ENCODE measurements at regions not wholly inside any gene's neighbourhood (a gene's known extent, or its start where the extent isn't known, plus 50 kb on each side); places are given as distances from the start of the nearest gene placed in this dataset.

DNA sequence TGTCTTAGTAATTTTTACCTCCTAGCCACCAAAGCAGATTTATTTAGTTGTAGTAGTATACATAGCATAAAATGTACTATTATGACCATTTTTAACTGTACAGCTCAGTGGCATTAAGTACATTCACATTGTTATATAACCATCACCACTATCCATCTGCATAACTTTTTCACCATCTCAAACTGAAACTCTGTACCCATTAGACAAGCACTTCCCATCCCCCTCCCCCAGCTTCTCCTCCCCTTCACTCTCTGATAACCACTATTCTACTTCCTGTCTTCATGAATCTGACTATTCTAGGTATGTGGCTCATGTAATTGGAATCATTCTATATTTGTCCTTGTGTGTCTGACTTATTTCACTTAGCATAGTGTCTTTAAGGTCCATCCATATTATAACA, 71.9 kb downstream of the MRPL32 start:
- POLR2A ChIA-PET, result no interaction called here
- H3K4me2 ChIP-seq, result no peak overlapping the region
- no peak for TF ChIP-seq RFX5 (IDR thresholded peaks at IDR 0.05)
- TF ChIP-seq HEYL (CRISPR knock-in tag; IDR thresholded peaks at IDR 0.05), result no peak
- no peak for TF ChIP-seq BHLHE40 (IDR thresholded peaks at IDR 0.05; ENCODE audit: low read depth, low read length)
- TF ChIP-seq, protein P1, sequence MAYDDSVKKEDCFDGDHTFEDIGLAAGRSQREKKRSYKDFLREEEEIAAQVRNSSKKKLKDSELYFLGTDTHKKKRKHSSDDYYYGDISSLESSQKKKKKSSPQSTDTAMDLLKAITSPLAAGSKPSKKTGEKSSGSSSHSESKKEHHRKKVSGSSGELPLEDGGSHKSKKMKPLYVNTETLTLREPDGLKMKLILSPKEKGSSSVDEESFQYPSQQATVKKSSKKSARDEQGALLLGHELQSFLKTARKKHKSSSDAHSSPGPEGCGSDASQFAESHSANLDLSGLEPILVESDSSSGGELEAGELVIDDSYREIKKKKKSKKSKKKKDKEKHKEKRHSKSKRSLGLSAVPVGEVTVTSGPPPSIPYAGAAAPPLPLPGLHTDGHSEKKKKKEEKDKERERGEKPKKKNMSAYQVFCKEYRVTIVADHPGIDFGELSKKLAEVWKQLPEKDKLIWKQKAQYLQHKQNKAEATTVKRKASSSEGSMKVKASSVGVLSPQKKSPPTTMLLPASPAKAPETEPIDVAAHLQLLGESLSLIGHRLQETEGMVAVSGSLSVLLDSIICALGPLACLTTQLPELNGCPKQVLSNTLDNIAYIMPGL (CRISPR knock-in tag; IDR thresholded peaks at IDR 0.05; ENCODE audit: borderline replicate concordance), result no peak
- TF ChIP-seq, protein P2, sequence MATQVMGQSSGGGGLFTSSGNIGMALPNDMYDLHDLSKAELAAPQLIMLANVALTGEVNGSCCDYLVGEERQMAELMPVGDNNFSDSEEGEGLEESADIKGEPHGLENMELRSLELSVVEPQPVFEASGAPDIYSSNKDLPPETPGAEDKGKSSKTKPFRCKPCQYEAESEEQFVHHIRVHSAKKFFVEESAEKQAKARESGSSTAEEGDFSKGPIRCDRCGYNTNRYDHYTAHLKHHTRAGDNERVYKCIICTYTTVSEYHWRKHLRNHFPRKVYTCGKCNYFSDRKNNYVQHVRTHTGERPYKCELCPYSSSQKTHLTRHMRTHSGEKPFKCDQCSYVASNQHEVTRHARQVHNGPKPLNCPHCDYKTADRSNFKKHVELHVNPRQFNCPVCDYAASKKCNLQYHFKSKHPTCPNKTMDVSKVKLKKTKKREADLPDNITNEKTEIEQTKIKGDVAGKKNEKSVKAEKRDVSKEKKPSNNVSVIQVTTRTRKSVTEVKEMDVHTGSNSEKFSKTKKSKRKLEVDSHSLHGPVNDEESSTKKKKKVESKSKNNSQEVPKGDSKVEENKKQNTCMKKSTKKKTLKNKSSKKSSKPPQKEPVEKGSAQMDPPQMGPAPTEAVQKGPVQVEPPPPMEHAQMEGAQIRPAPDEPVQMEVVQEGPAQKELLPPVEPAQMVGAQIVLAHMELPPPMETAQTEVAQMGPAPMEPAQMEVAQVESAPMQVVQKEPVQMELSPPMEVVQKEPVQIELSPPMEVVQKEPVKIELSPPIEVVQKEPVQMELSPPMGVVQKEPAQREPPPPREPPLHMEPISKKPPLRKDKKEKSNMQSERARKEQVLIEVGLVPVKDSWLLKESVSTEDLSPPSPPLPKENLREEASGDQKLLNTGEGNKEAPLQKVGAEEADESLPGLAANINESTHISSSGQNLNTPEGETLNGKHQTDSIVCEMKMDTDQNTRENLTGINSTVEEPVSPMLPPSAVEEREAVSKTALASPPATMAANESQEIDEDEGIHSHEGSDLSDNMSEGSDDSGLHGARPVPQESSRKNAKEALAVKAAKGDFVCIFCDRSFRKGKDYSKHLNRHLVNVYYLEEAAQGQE (IDR thresholded peaks at IDR 0.05), result no peak
- no peak for DNase-seq (ENCODE audit: low read depth in 1 of 2, low spot score in 1 of 2)
- no peak for ATAC-seq
- no peaks in the 10 kb centered on the region for H3K9me3 ChIP-seq
- no peak for FAIRE-seq
- no peaks in the 10 kb centered on the region for H3K4me1 ChIP-seq
- no peak overlapping the region for H3K27ac ChIP-seq
- no peak overlapping the region for H3K4me3 ChIP-seq
- CTCF ChIA-PET, result interaction anchor here (0.5 kb wide), 1 partner anchor 378 kb away, joined by 3 read pairs; no protein-coding TSS in a partner anchor

DNA sequence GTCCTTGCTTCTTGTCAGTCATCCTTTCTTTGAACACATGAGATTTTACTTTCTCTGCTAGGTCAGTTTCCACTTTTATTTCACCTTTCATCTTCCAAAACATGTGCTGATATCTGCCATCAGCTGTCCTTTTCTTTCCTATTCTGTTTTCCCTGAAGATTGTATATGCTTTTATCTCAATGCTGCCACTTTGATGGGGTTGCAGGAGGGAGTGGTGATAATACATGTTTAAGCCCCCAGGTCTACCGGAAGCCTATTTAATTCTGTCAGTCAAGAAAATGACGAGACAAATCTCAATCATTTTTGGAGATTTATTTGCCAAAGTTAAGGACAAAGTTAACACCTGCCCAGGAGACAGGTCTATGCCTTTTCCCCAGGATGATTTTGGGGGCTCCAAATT, 73.8 kb downstream of the MRPL32 start:
- H3K4me2 ChIP-seq, result no peak overlapping the region
- no peaks in the 10 kb centered on the region for H3K9me3 ChIP-seq
- CTCF ChIA-PET, result no interaction called here
- H3K4me3 ChIP-seq, result no peak overlapping the region
- H3K4me1 ChIP-seq, result no peaks in the 10 kb centered on the region
- no peak for ATAC-seq
- no peak for FAIRE-seq
- H3K27ac ChIP-seq, result no peak overlapping the region
- TF ChIP-seq NR3C1 (IDR thresholded peaks at IDR 0.05) (no peak), SMC3 (IDR thresholded peaks at IDR 0.05) (no peak), HOXB5 (CRISPR knock-in tag; IDR thresholded peaks at IDR 0.05) (no peak), BHLHE40 (IDR thresholded peaks at IDR 0.05; ENCODE audit: low read depth, low read length) (no peak), CHD2 (IDR thresholded peaks at IDR 0.05; ENCODE audit: low read length, partially characterized antibody) (no peak), RFX5 (IDR thresholded peaks at IDR 0.05) (no peak), ZC3H11A (IDR thresholded peaks at IDR 0.05) (no peak), PHF8 (IDR thresholded peaks at IDR 0.05; ENCODE audit: borderline replicate concordance, low read depth) (no peak), RARB (CRISPR knock-in tag; IDR thresholded peaks at IDR 0.05) (no peak), ZNF302 (CRISPR knock-in tag; IDR thresholded peaks at IDR 0.05) (no peak), TP53 (CRISPR knock-in tag; IDR thresholded peaks at IDR 0.05) (no peak), POLR2A (IDR thresholded peaks at IDR 0.05; ENCODE audit: low read length) (no peak), KDM5A (IDR thresholded peaks at IDR 0.05) (no peak), ZSCAN20 (CRISPR knock-in tag; IDR thresholded peaks at IDR 0.05) (no peak), GATA3 (IDR thresholded peaks at IDR 0.05; ENCODE audit: borderline replicate concordance) (no peak), JUNB (IDR thresholded peaks at IDR 0.05) (no peak), JUN (IDR thresholded peaks at IDR 0.05) (no peak)
- TF ChIP-seq, protein P3, sequence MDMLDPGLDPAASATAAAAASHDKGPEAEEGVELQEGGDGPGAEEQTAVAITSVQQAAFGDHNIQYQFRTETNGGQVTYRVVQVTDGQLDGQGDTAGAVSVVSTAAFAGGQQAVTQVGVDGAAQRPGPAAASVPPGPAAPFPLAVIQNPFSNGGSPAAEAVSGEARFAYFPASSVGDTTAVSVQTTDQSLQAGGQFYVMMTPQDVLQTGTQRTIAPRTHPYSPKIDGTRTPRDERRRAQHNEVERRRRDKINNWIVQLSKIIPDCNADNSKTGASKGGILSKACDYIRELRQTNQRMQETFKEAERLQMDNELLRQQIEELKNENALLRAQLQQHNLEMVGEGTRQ (IDR thresholded peaks at IDR 0.05), result no peak
- TF ChIP-seq, protein P4, sequence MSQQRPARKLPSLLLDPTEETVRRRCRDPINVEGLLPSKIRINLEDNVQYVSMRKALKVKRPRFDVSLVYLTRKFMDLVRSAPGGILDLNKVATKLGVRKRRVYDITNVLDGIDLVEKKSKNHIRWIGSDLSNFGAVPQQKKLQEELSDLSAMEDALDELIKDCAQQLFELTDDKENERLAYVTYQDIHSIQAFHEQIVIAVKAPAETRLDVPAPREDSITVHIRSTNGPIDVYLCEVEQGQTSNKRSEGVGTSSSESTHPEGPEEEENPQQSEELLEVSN (IDR thresholded peaks at IDR 0.05; ENCODE audit: borderline replicate concordance, low read depth), result no peak
- no peak for DNase-seq (ENCODE audit: low read depth in 1 of 2, low spot score in 1 of 2)
- POLR2A ChIA-PET, result no interaction called here
- 46% methylated on average over 2 of the region's 2 CpGs for WGBS (ENCODE audit: missing lambda C conversion rate)

Data from A549 (cell line).